ENCODE measurements at regions not wholly inside any gene's neighbourhood (a gene's known extent, or its start where the extent isn't known, plus 50 kb on each side); places are given as distances from the start of the nearest gene placed in this dataset.

DNA sequence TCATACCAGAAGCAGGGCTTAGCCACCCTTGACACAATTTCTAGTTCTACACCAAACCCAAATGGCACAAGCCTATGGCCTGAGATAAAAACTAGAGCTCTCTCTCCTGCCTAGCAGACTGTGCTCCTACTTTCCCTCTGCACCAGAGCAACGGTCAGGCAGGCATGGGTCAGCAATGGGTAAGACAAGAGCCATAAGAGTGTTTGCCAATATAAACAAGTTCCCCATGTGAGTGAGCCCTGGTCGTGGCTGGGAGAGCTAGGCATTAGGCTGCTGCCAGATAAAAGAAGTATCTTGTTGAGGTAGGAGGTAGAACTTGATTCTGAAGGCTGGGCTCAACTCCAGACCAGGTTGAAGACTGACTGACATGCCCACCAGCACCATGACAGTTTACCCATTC, 1979.1 kb downstream of the OLFM4 start:
- TF ChIP-seq, protein P1, sequence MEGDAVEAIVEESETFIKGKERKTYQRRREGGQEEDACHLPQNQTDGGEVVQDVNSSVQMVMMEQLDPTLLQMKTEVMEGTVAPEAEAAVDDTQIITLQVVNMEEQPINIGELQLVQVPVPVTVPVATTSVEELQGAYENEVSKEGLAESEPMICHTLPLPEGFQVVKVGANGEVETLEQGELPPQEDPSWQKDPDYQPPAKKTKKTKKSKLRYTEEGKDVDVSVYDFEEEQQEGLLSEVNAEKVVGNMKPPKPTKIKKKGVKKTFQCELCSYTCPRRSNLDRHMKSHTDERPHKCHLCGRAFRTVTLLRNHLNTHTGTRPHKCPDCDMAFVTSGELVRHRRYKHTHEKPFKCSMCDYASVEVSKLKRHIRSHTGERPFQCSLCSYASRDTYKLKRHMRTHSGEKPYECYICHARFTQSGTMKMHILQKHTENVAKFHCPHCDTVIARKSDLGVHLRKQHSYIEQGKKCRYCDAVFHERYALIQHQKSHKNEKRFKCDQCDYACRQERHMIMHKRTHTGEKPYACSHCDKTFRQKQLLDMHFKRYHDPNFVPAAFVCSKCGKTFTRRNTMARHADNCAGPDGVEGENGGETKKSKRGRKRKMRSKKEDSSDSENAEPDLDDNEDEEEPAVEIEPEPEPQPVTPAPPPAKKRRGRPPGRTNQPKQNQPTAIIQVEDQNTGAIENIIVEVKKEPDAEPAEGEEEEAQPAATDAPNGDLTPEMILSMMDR (IDR thresholded peaks at IDR 0.05), result no peak
- TF ChIP-seq POLR2A (IDR thresholded peaks at IDR 0.05) (no peak), EP300 (IDR thresholded peaks at IDR 0.05) (no peak), POLR2AphosphoS5 (IDR thresholded peaks at IDR 0.05) (no peak)

Measured in stomach (tissue), 4 donors.